ENCODE measurements at regions not wholly inside any gene's neighbourhood (a gene's known extent, or its start where the extent isn't known, plus 50 kb on each side); places are given as distances from the start of the nearest gene placed in this dataset.
"Not testable (repeated sequence)": the region's sequence is repeated elsewhere in the genome, so short reads cannot be mapped to it uniquely, and the experiment has no call there.

GRCh38 chr18:27577752-27578151 lies 392.6 kb upstream of the CHST9 start:
- DNase-seq, result no peak
- in situ Hi-C loops (cut with HindIII; ENCODE audit: low pct_ligation_motif_present, low pct_unique_long_range_greater_than_20kb, low sequenced_read_pairs), result no loop called here

DNA sequence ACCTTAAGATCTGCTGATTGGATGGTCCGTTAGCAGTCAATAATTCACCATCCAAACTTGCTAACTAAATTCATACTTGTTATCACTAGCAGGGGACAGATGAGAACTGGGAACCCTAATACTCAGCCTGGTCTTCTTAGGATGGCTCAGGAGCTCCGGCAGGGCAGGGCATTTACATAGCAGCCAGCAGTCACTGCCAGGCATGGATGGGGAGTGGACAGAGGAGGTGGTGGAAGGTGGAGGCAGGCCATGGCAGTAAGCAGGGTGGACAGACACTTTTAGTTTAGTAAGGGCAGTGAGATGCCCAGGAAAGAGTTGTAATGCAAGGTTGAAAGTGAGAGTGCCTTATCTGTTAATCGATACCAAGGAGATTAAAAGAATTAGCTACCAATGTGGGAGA lies 392.2 kb upstream of the CHST9 start:
- in situ Hi-C loops (cut with HindIII; ENCODE audit: low pct_ligation_motif_present, low pct_unique_long_range_greater_than_20kb, low sequenced_read_pairs), result no loop called here
- no peak for DNase-seq

DNA sequence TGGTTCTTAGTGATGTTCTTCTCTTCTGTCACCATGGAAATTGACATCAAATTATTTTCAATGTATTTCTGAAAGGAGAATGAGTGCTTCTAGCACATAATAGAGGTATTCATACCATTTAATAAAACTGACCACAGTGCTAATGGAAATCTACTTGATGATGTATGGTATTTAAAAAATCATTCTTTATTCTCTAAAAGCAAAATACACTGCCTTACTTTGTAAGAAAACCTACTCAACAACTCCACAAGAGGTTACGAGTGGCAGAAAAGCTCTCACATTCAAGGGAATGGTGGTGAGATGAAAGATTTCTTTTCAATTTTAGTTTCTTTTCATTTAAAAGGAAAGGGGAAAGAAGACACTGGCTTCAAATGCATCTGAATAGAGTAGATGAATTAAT lies 382.3 kb upstream of the CHST9 start:
- in situ Hi-C loops (cut with HindIII; ENCODE audit: low pct_ligation_motif_present, low pct_unique_long_range_greater_than_20kb, low sequenced_read_pairs), result no loop called here

DNA sequence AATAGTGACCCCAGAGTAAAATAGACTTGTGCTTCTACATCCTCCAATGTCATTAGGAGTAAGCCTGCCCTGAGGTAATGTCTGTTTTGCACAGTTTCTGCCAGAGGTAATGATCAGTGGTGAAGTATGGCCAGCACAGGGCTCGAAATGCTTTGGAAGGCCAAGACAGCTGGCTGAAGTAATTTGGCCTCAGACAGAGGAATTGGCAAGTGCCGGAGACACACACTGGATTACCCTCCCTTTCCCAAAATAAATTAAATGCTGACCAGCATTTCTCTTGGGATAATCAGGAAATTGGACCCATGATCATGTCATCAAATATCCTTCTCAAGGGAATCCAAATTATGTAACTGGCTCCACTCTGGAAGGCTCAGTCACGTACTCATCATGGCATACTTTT lies 379.0 kb upstream of the CHST9 start:
- no peak for DNase-seq
- in situ Hi-C loops (cut with HindIII; ENCODE audit: low pct_ligation_motif_present, low pct_unique_long_range_greater_than_20kb, low sequenced_read_pairs), result no loop called here

More for the DNA sequence above, 382.3 kb upstream of the CHST9 start:
- no peak for DNase-seq

- no peak for DNase-seq
- in situ Hi-C loops (cut with HindIII; ENCODE audit: low pct_ligation_motif_present, low pct_unique_long_range_greater_than_20kb, low sequenced_read_pairs), result no loop called here
These were observed 373.5 kb upstream of the CHST9 start for GRCh38 chr18:27558388-27559155.

DNA sequence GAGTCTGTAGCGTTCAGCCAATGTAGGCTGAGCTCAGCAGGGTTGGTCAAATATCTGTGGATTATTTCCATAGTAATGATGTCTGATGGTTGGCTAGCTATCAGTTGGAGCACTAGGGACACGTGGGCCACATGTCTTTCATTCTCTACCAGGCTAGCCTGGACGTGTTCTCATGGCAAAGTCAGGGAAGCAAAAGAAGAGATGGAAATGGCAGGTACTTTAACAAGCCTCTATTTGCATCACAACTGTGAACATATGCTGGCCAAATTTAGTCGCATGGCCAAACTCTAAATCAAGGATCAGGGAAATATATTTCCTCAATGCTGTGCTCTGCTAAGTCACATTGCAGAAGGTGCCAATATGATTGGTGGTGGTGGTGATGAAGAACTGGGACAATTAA lies 371.6 kb upstream of the CHST9 start:
- DNase-seq, result no peak
- in situ Hi-C loops (cut with HindIII; ENCODE audit: low pct_ligation_motif_present, low pct_unique_long_range_greater_than_20kb, low sequenced_read_pairs), result no loop called here

GRCh38 chr18:27549335-27550039 lies 364.4 kb upstream of the CHST9 start:
- no peak for DNase-seq
- in situ Hi-C loops (cut with HindIII; ENCODE audit: low pct_ligation_motif_present, low pct_unique_long_range_greater_than_20kb, low sequenced_read_pairs), result no loop called here

- in situ Hi-C loops (cut with HindIII; ENCODE audit: low pct_ligation_motif_present, low pct_unique_long_range_greater_than_20kb, low sequenced_read_pairs), result no loop called here
- no peak for DNase-seq
These were observed 361.9 kb upstream of the CHST9 start for GRCh38 chr18:27546991-27547390.

GRCh38 chr18:27544206-27544605 lies 359.1 kb upstream of the CHST9 start:
- DNase-seq, result no peak
- in situ Hi-C loops (cut with HindIII; ENCODE audit: low pct_ligation_motif_present, low pct_unique_long_range_greater_than_20kb, low sequenced_read_pairs), result no loop called here

- in situ Hi-C loops (cut with HindIII; ENCODE audit: low pct_ligation_motif_present, low pct_unique_long_range_greater_than_20kb, low sequenced_read_pairs), result no loop called here
- DNase-seq, result no peak
These were observed 356.2 kb upstream of the CHST9 start for GRCh38 chr18:27541293-27541692.

GRCh38 chr18:27540111-27540510 lies 355.0 kb upstream of the CHST9 start:
- in situ Hi-C loops (cut with HindIII; ENCODE audit: low pct_ligation_motif_present, low pct_unique_long_range_greater_than_20kb, low sequenced_read_pairs), result no loop called here
- no peak for DNase-seq

DNA sequence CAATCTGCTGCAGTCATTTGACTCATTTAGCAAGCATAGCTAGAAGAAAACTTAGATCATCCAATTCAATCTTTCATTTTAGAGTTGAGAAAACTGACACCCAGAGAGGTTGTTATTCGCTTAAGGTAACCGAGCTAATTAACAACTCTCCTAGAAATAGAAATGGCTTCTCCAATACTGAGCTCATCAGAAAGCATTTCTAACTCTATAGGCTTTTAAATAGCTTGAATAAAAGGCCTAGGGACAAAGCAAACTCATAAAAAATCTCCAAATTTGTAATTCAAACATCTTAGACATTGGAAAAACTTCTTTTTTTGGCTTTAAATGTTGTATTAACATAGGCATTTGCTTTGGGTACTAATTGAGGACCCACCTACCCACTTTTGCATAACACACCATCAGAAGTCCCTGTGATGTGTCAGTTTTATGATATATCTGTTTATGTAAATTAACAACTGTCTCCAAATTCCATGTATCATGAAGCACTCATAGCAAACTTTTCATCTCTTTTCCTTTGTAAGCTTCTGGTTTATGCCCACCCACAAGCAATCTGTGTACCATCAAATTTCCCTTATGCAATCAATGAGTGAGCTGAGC lies 343.9 kb upstream of the CHST9 start:
- in situ Hi-C loops (cut with HindIII; ENCODE audit: low pct_ligation_motif_present, low pct_unique_long_range_greater_than_20kb, low sequenced_read_pairs), result no loop called here

DNA sequence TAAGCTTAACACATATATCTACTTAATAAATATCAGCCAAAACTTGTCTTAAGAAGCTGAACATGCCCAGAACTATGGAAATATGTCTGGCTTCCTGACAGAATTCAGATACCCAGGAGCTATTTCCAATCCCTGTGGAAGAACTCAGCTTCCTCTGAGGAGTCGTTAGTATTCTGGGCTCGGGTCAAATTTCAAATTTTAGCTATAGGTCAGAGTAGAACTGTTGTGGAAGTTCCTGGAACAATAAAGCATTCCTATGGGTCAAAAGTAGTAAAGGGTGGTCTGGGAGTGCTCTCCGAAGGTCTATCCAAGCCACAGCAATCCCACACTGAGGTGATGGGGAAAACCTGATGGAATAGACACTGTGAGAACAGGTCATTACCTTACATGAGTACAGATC lies 342.7 kb upstream of the CHST9 start:
- in situ Hi-C loops (cut with HindIII; ENCODE audit: low pct_ligation_motif_present, low pct_unique_long_range_greater_than_20kb, low sequenced_read_pairs), result no loop called here
- no peak for DNase-seq

More for the DNA sequence above, 343.9 kb upstream of the CHST9 start:
- DNase-seq, result no peak

DNA sequence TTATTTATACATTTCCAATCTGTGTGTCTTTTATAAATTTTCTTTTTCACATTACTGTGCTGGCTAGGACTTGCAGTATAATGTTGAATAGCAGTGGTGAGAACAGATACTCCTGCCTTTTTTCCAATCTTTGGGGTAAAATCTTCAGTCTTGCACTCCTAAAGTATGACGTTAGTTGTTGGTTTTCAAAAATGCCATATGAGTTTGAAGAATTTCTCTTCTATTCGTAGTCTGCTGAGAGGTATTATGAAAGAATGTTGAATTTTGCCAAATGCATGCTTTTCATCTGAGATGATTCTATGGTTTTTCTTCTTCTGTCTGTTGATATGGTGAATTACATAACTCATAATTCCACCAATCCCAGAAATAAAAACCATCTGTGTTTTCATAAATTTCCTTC lies 335.3 kb upstream of the CHST9 start:
- no peak for DNase-seq
- in situ Hi-C loops (cut with HindIII; ENCODE audit: low pct_ligation_motif_present, low pct_unique_long_range_greater_than_20kb, low sequenced_read_pairs), result no loop called here

DNA sequence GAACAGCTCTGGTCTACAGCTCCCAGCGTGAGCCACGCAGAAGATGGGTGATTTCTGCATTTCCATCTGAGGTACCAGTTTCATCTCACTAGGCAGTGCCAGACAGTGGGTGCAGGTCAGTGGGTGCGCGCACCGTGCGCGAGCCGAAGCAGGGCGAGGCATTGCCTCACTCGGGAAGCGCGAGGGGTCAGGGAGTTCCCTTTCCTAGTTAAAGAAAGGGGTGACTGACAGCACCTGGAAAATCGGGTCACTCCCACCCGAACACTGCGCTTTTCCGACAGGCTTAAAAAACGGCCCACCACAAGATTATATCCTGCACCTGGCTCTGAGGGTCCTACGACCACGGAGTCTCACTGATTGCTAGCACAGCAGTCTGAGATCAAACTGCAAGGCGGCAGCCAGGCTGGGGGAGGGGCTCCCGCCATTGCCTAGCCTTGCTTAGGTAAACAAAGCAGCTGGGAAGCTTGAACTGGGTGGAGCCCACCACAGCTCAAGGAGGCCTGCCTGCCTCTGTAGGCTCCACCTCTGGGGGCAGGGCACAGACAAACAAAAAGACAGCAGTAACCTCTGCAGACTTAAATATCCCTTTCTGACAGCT lies 325.0 kb upstream of the CHST9 start:
- in situ Hi-C loops (cut with HindIII; ENCODE audit: low pct_ligation_motif_present, low pct_unique_long_range_greater_than_20kb, low sequenced_read_pairs); DNase-seq: not testable (repeated sequence)

DNA sequence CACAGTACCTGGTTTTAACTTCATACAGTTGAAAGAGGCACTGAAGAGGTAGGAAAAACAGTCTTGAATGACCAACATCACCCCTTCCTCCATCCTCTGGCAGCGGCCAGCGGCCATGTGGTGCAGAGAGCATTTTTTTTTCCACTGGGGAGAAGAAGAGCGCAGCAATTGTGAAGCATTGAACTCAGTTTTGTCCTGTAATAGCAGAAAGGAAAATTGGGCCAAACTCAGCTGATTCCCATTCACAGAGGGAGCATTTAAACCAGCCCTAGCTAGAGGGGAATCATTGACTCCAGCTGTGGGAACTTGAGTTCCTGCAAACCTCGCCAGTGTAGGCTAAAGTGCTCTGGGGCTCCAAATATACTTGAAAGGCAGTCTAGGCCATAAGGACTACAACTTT lies 316.6 kb upstream of the CHST9 start:
- in situ Hi-C loops (cut with HindIII; ENCODE audit: low pct_ligation_motif_present, low pct_unique_long_range_greater_than_20kb, low sequenced_read_pairs), result no loop called here
- no peak for DNase-seq

- in situ Hi-C loops (cut with HindIII; ENCODE audit: low pct_ligation_motif_present, low pct_unique_long_range_greater_than_20kb, low sequenced_read_pairs), result no loop called here
- DNase-seq, result no peak
These were observed 315.4 kb upstream of the CHST9 start for GRCh38 chr18:27500531-27500930.

GRCh38 chr18:27497246-27497645 lies 312.1 kb upstream of the CHST9 start:
- DNase-seq, result no peak
- in situ Hi-C loops (cut with HindIII; ENCODE audit: low pct_ligation_motif_present, low pct_unique_long_range_greater_than_20kb, low sequenced_read_pairs), result no loop called here

- no peak for DNase-seq
- in situ Hi-C loops (cut with HindIII; ENCODE audit: low pct_ligation_motif_present, low pct_unique_long_range_greater_than_20kb, low sequenced_read_pairs), result no loop called here
These were observed 308.1 kb upstream of the CHST9 start for GRCh38 chr18:27493182-27493581.

Measured in ACHN (cell line).